H9 (cell line): ENCODE measurements at regions not wholly inside any gene's neighbourhood (a gene's known extent, or its start where the extent isn't known, plus 50 kb on each side); places are given as distances from the start of the nearest gene placed in this dataset.

Source experiments
- DNase-seq: peaks from one replicate; pipeline ENCODE4 v3.0.0-alpha.2; 2017
- H2AFZ ChIP-seq: one replicate; pipeline ENCODE4 v1.6.1; 2013; ENCODE audit warnings: mild to moderate bottlenecking, low read length, control low read depth, moderate library complexity
- H2AK5ac ChIP-seq: 2 replicates; pipeline ENCODE4 v1.6.1; 2013; ENCODE audit warnings: low read length, control low read depth, mixed read lengths; ENCODE audit not compliant: insufficient read length
- H2BK120ac ChIP-seq: one replicate; pipeline ENCODE4 v1.6.1; 2013; ENCODE audit warnings: low read depth, mild to moderate bottlenecking, low read length, control low read depth, inconsistent platforms; ENCODE audit not compliant: poor library complexity, severe bottlenecking
- H2BK12ac ChIP-seq: 2 replicates; pipeline ENCODE4 v1.6.1; 2013; ENCODE audit warnings: low read length, control low read depth, mixed read lengths, low read depth; ENCODE audit not compliant: insufficient read length
- H2BK15ac ChIP-seq: 2 replicates; pipeline ENCODE4 v1.6.1; 2013; ENCODE audit warnings: low read depth, low read length, control low read depth
- H2BK20ac ChIP-seq: one replicate; pipeline ENCODE4 v1.6.1; 2013; ENCODE audit warnings: low read depth, mild to moderate bottlenecking, low read length, control low read depth, inconsistent platforms; ENCODE audit not compliant: poor library complexity, severe bottlenecking
- H2BK5ac ChIP-seq: 2 replicates; pipeline ENCODE4 v1.6.1; 2013; ENCODE audit warnings: low read length, control low read depth, mixed read lengths; ENCODE audit not compliant: insufficient read length
- H3K14ac ChIP-seq: 2 replicates; pipeline ENCODE4 v1.6.1; 2013; ENCODE audit warnings: low read length, control low read depth; ENCODE audit not compliant: insufficient read depth
- H3K18ac ChIP-seq: 2 replicates; pipeline ENCODE4 v1.6.1; 2013; ENCODE audit warnings: low read depth, mild to moderate bottlenecking, mixed read lengths, low read length, control low read depth; ENCODE audit not compliant: insufficient read length
- H3K23ac ChIP-seq: 2 replicates; pipeline ENCODE4 v1.6.1; 2013; ENCODE audit warnings: low read length, control low read depth, mixed read lengths, low read depth; ENCODE audit not compliant: insufficient read length
- H3K23me2 ChIP-seq: 2 replicates; pipeline ENCODE4 v1.6.1; 2013; ENCODE audit warnings: low read depth, mild to moderate bottlenecking, mixed read lengths, low read length, control low read depth; ENCODE audit not compliant: insufficient read length, poor library complexity, severe bottlenecking
- H3K27ac ChIP-seq: 2 replicates; pipeline ENCODE4 v1.5.1; 2013; ENCODE audit warnings: low read length, control low read depth, mixed read lengths, low read depth; ENCODE audit not compliant: insufficient read length
- H3K27me3 ChIP-seq: 2 replicates; pipeline ENCODE4 v1.6.1; 2013; ENCODE audit warnings: low read length, control low read depth, inconsistent platforms; ENCODE audit not compliant: insufficient read depth
- H3K4ac ChIP-seq: 2 replicates; pipeline ENCODE4 v1.6.1; 2013; ENCODE audit warnings: low read depth, mild to moderate bottlenecking, control low read depth, inconsistent platforms, low read length, moderate library complexity
- H3K4me1 ChIP-seq: 2 replicates; pipeline ENCODE4 v1.6.1; 2013; ENCODE audit warnings: low read length, control low read depth, inconsistent platforms; ENCODE audit not compliant: insufficient read depth
- H3K4me2 ChIP-seq: 2 replicates; pipeline ENCODE4 v1.6.1; 2013; ENCODE audit warnings: low read length, control low read depth, mixed read lengths; ENCODE audit not compliant: insufficient read length, insufficient read depth
- H3K56ac ChIP-seq: 2 replicates; pipeline ENCODE4 v1.6.1; 2013; ENCODE audit warnings: low read depth, mild to moderate bottlenecking, mixed read lengths, low read length, control low read depth; ENCODE audit not compliant: insufficient read length
- H3K79me1 ChIP-seq: 2 replicates; pipeline ENCODE4 v1.6.1; 2013; ENCODE audit warnings: low read depth, mild to moderate bottlenecking, moderate library complexity, low read length, control low read depth, inconsistent platforms; ENCODE audit not compliant: insufficient read depth, poor library complexity, severe bottlenecking
- H3K79me2 ChIP-seq: 2 replicates; pipeline ENCODE4 v1.6.1; 2013; ENCODE audit warnings: low read length, control low read depth, inconsistent platforms; ENCODE audit not compliant: insufficient read depth
- H3K9ac ChIP-seq: 2 replicates; pipeline ENCODE4 v1.6.1; 2013; ENCODE audit warnings: low read length, control low read depth, mixed read lengths; ENCODE audit not compliant: insufficient read length; ENCODE audit errors: extremely low read depth
- H3K9me3 ChIP-seq: one replicate; pipeline ENCODE4 v1.6.1; 2013; ENCODE audit warnings: low read depth, low read length, inconsistent platforms; ENCODE audit not compliant: control insufficient read depth
- H3T11ph ChIP-seq: one replicate; pipeline ENCODE4 v1.6.1; 2013; ENCODE audit warnings: mild to moderate bottlenecking, low read length, control low read depth, inconsistent platforms
- H4K20me1 ChIP-seq: one replicate; pipeline ENCODE4 v1.6.1; 2013; ENCODE audit not compliant: control insufficient read depth, insufficient read length, insufficient read depth
- H4K5ac ChIP-seq: 2 replicates; pipeline ENCODE4 v1.6.1; 2013; ENCODE audit warnings: low read depth, mild to moderate bottlenecking, mixed read lengths, low read length, control low read depth; ENCODE audit not compliant: insufficient read length
- H4K8ac ChIP-seq: replicated peaks from 2 replicates; pipeline ENCODE4 v1.6.1; 2013; ENCODE audit warnings: low read length, control low read depth, mixed read lengths, low read depth; ENCODE audit not compliant: insufficient read length
- H4K91ac ChIP-seq: 2 replicates; pipeline ENCODE4 v1.6.1; 2013; ENCODE audit warnings: low read depth, mild to moderate bottlenecking, moderate library complexity, mixed read lengths, low read length, control low read depth; ENCODE audit not compliant: insufficient read length
- H3K27ac Mint-ChIP-seq, 3 experiments: 2 replicates in 2 of 3; 3 replicates in 1 of 3; pipeline ENCODE4 v1.8.0; 2020 to 2021; ENCODE audit warnings: mixed read lengths in 3 of 3, mild to moderate bottlenecking in 1 of 3, moderate library complexity in 1 of 3
- H3K27me3 Mint-ChIP-seq: 2 replicates; pipeline ENCODE4 v1.8.0; 2021; ENCODE audit warnings: low read depth, mild to moderate bottlenecking, moderate library complexity, mixed read lengths
- H3K36me3 Mint-ChIP-seq, 3 experiments: 2 replicates in 2 of 3; 3 replicates in 1 of 3; pipeline ENCODE4 v1.8.0; 2020 to 2021; ENCODE audit warnings: low read depth in 3 of 3, mixed read lengths in 3 of 3; ENCODE audit not compliant: insufficient read depth in 1 of 3
- H3K4me1 Mint-ChIP-seq, 2 experiments: 2 replicates each; pipeline ENCODE4 v1.8.0; 2020; ENCODE audit warnings: mixed read lengths in 2 of 2
- H3K4me3 Mint-ChIP-seq, 2 experiments: 2 replicates in 1 of 2; 3 replicates in 1 of 2; pipeline ENCODE4 v1.8.0; 2020 to 2021; ENCODE audit warnings: mild to moderate bottlenecking in 2 of 2, mixed read lengths in 2 of 2, moderate library complexity in 1 of 2
- H3K9me3 Mint-ChIP-seq, 2 experiments: 2 replicates in 1 of 2; 3 replicates in 1 of 2; pipeline ENCODE4 v1.8.0; 2020; ENCODE audit warnings: mild to moderate bottlenecking in 2 of 2, mixed read lengths in 2 of 2, moderate library complexity in 1 of 2
- CTCF ChIP-seq: fragments of 200-600 bp; sonication (generic); conservative IDR thresholded peaks from 3 replicates; pipeline ENCODE4 v1.8.0; 2021; ENCODE audit warnings: antibody characterized with exemption, mild to moderate bottlenecking
- WGBS: extraction: QIAGEN DNeasy Blood & Tissue Kit; methylation state at CpG from one replicate; pipeline ENCODE4 v1.1.7; 2013; ENCODE audit warnings: missing lambda C conversion rate, low lambda C conversion rate, mixed read lengths; ENCODE audit not compliant: insufficient read length; ENCODE audit errors: extremely low coverage; 5-methylcytosine and 5-hydroxymethylcytosine counted together

GRCh38 chr6:150721418-150722266, 122.0 kb downstream of the PLEKHG1 start:
- peaks cover 9% of the 10 kb centered on the region; the same call in 1 of the 2 replicates for H3K4me1 ChIP-seq
- no peak overlapping the region for H3K4me3 Mint-ChIP-seq
- no peaks in the 10 kb centered on the region for H3K79me2 ChIP-seq
- no peak overlapping the region for H3K23ac ChIP-seq
- no peak overlapping the region for H4K5ac ChIP-seq
- H3K18ac ChIP-seq: no peak overlapping the region
- H3K23me2 ChIP-seq: no peaks in the 10 kb centered on the region
- H4K20me1 ChIP-seq: no peaks in the 10 kb centered on the region
- TF ChIP-seq CTCF: no peak
- H3K9me3 Mint-ChIP-seq: no peaks in the 10 kb centered on the region
- H3K4me2 ChIP-seq: no peak overlapping the region
- H3K4ac ChIP-seq: no peak overlapping the region
- peak overlapping the region in 1 of 3 experiments; percentile 47; a peak in 2 of 7 replicates for H3K27ac Mint-ChIP-seq
- no peak overlapping the region for H3K56ac ChIP-seq
- no peak overlapping the region for H4K91ac ChIP-seq
- no peak overlapping the region for H4K8ac ChIP-seq
- no peak overlapping the region for H2BK120ac ChIP-seq
- peak overlapping the region; percentile 39; the same call in 1 of the 2 replicates for H3K14ac ChIP-seq
- H3K36me3 Mint-ChIP-seq: no peaks in the 10 kb centered on the region
- H3K4me1 Mint-ChIP-seq: peaks cover 13 to 19% of the 10 kb centered on the region in 2 experiments
- H2BK5ac ChIP-seq: no peak overlapping the region
- H2AFZ ChIP-seq: no peak overlapping the region
- no peak overlapping the region for H2AK5ac ChIP-seq
- no peak overlapping the region for H3K27ac ChIP-seq
- H3K79me1 ChIP-seq: no peaks in the 10 kb centered on the region
- no peak for DNase-seq
- H2BK12ac ChIP-seq: no peak overlapping the region
- no peaks in the 10 kb centered on the region for H3K27me3 ChIP-seq
- H3K9me3 ChIP-seq: no peaks in the 10 kb centered on the region
- no peak overlapping the region for H3K9ac ChIP-seq
- no peak overlapping the region for H2BK15ac ChIP-seq
- H3K27me3 Mint-ChIP-seq: no peaks in the 10 kb centered on the region; the same call in 1 of the 2 replicates
- no peak overlapping the region for H2BK20ac ChIP-seq
- H3T11ph ChIP-seq: no peak overlapping the region
- WGBS: no CpG with 5 or more reads among the region's 11 CpGs
